ENCODE measurements at regions not wholly inside any gene's neighbourhood (a gene's known extent, or its start where the extent isn't known, plus 50 kb on each side); places are given as distances from the start of the nearest gene placed in this dataset.
A peak's percentile ranks its signal among the peaks of the same experiment; 100 is the strongest.

GRCh38 chr4:12933760-12934221 is 550.3 kb downstream of the RAB28 start (continued):
- TF ChIP-seq ZNF20 (CRISPR knock-in tag; IDR thresholded peaks at IDR 0.05) (no peak), XRCC5 (optimal IDR thresholded peaks at IDR 0.05; ENCODE audit: low read length) (peak; percentile 26), PITX1 (CRISPR knock-in tag; IDR thresholded peaks at IDR 0.05) (peak; percentile 65), TBX3 (IDR thresholded peaks at IDR 0.05; ENCODE audit: borderline replicate concordance) (peak; percentile 57; the same call in 1 of the 2 replicates), MLX (CRISPR knock-in tag; IDR thresholded peaks at IDR 0.05) (peak; percentile 56; the same call in 1 of the 2 replicates), ISL2 (CRISPR knock-in tag; IDR thresholded peaks at IDR 0.05) (peak; percentile 88), DDIT3 (CRISPR knock-in tag; IDR thresholded peaks at IDR 0.05) (no peak), HNRNPLL (IDR thresholded peaks at IDR 0.05; ENCODE audit: low read depth, low read length, poor library complexity, severe bottlenecking) (no peak), TBP (CRISPR knock-in tag; IDR thresholded peaks at IDR 0.05) (no peak), THAP11 (CRISPR knock-in tag; IDR thresholded peaks at IDR 0.05) (peak; percentile 45; the same call in 1 of the 2 replicates), NR2F1 (CRISPR knock-in tag; IDR thresholded peaks at IDR 0.05) (peak; percentile 90 to 96), GFI1 (CRISPR knock-in tag; IDR thresholded peaks at IDR 0.05; ENCODE audit: borderline replicate concordance) (no peak; the same call in 1 of the 2 replicates), PHF8 (CRISPR knock-in tag; IDR thresholded peaks at IDR 0.05) (no peak), IKZF5 (CRISPR knock-in tag; IDR thresholded peaks at IDR 0.05) (peak; percentile 74; the same call in 1 of the 2 replicates), ZNF605 (CRISPR knock-in tag; IDR thresholded peaks at IDR 0.05) (no peak), NAIF1 (CRISPR knock-in tag; IDR thresholded peaks at IDR 0.05; ENCODE audit: borderline replicate concordance) (no peak; the same call in 1 of the 2 replicates), KDM5A (IDR thresholded peaks at IDR 0.05; ENCODE audit: borderline replicate concordance, low read length) (no peak), KAT7 (CRISPR knock-in tag; IDR thresholded peaks at IDR 0.05; ENCODE audit: borderline replicate concordance) (no peak; the same call in 1 of the 2 replicates), PCBP1 (IDR thresholded peaks at IDR 0.05; ENCODE audit: borderline replicate concordance, low read depth, low read length) (no peak), NR2F6 (IDR thresholded peaks at IDR 0.05) (peak; percentile 96), NR2F6 (CRISPR knock-in tag; IDR thresholded peaks at IDR 0.05) (peak; percentile 93), ZNF512B (CRISPR knock-in tag; IDR thresholded peaks at IDR 0.05; ENCODE audit: borderline replicate concordance) (peak; percentile 30; the same call in 1 of the 2 replicates), ATM (IDR thresholded peaks at IDR 0.05; ENCODE audit: borderline replicate concordance) (no peak), KDM3A (CRISPR knock-in tag; IDR thresholded peaks at IDR 0.05; ENCODE audit: low read depth) (no peak), RNF219 (CRISPR knock-in tag; IDR thresholded peaks at IDR 0.05) (no peak), ZKSCAN1 (IDR thresholded peaks at IDR 0.05; ENCODE audit: low read length) (no peak; the same call in 1 of the 2 replicates)

Measured in HepG2 (cell line).